ENCODE measurements at regions not wholly inside any gene's neighbourhood (a gene's known extent, or its start where the extent isn't known, plus 50 kb on each side); places are given as distances from the start of the nearest gene placed in this dataset.

DNA sequence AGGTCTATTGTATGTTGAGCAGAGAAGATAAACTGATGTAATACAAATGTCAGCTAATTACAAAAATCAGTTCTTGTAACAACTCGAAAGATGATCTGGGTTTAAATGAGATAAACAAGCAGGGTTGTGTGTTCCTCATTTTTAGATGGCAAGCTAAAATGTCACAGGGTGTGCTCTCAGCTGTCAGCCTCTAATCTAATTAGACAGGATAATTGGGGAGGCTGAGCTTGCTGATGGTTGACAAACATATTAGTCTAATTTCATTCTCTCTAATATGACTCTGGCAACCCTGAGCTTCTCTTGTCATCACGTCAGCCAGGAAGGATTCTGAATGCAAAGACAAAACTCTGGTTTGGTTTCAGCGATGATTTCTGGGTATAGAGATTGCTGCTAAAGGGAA is 335.3 kb upstream of the KAZN start:
- DNase-seq (ENCODE audit: low read depth in 1 of 2, low spot score in 1 of 2) = no peak
- Histone ChIP-seq H3K27me3 (ENCODE audit: insufficient read depth, poor library complexity, severe bottlenecking) (no peaks in the 10 kb centered on the region), H3K4me3 (replicated peaks; ENCODE audit: insufficient read depth, low read length) (no peak overlapping the region), H3K27ac (replicated peaks) (no peak overlapping the region)
- TF ChIP-seq, protein P1, sequence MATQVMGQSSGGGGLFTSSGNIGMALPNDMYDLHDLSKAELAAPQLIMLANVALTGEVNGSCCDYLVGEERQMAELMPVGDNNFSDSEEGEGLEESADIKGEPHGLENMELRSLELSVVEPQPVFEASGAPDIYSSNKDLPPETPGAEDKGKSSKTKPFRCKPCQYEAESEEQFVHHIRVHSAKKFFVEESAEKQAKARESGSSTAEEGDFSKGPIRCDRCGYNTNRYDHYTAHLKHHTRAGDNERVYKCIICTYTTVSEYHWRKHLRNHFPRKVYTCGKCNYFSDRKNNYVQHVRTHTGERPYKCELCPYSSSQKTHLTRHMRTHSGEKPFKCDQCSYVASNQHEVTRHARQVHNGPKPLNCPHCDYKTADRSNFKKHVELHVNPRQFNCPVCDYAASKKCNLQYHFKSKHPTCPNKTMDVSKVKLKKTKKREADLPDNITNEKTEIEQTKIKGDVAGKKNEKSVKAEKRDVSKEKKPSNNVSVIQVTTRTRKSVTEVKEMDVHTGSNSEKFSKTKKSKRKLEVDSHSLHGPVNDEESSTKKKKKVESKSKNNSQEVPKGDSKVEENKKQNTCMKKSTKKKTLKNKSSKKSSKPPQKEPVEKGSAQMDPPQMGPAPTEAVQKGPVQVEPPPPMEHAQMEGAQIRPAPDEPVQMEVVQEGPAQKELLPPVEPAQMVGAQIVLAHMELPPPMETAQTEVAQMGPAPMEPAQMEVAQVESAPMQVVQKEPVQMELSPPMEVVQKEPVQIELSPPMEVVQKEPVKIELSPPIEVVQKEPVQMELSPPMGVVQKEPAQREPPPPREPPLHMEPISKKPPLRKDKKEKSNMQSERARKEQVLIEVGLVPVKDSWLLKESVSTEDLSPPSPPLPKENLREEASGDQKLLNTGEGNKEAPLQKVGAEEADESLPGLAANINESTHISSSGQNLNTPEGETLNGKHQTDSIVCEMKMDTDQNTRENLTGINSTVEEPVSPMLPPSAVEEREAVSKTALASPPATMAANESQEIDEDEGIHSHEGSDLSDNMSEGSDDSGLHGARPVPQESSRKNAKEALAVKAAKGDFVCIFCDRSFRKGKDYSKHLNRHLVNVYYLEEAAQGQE (IDR thresholded peaks at IDR 0.05; ENCODE audit: insufficient replicate concordance, low read depth) = no peak
- TF ChIP-seq SPI1 (IDR thresholded peaks at IDR 0.05; ENCODE audit: borderline replicate concordance, low read depth) (no peak), GABPA (IDR thresholded peaks at IDR 0.05; ENCODE audit: low read depth) (no peak), POLR2AphosphoS5 (IDR thresholded peaks at IDR 0.05; ENCODE audit: low read depth) (no peak)
- TF ChIP-seq, protein P2, sequence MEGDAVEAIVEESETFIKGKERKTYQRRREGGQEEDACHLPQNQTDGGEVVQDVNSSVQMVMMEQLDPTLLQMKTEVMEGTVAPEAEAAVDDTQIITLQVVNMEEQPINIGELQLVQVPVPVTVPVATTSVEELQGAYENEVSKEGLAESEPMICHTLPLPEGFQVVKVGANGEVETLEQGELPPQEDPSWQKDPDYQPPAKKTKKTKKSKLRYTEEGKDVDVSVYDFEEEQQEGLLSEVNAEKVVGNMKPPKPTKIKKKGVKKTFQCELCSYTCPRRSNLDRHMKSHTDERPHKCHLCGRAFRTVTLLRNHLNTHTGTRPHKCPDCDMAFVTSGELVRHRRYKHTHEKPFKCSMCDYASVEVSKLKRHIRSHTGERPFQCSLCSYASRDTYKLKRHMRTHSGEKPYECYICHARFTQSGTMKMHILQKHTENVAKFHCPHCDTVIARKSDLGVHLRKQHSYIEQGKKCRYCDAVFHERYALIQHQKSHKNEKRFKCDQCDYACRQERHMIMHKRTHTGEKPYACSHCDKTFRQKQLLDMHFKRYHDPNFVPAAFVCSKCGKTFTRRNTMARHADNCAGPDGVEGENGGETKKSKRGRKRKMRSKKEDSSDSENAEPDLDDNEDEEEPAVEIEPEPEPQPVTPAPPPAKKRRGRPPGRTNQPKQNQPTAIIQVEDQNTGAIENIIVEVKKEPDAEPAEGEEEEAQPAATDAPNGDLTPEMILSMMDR (IDR thresholded peaks at IDR 0.05; ENCODE audit: insufficient read depth, low read length) = no peak

DNA sequence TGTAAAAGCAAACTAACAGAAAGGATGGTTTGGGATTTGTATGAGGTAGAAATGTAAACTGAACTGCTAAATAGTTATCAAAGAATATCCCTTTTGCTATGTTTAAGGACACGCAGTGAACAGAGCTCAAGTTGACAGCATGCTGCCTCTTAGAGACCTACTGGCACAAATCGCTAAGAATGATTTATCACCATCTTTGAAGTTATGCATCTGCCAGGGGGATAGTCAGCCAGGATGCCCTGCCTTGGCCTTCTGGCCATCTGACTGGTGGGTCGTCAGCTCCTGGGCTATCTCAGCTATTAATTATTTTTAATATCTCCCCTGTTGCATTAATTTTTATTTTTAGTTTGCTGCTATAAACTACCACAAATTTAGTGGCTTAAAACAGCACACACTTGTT is 334.8 kb upstream of the KAZN start:
- TF ChIP-seq, protein P1 (IDR thresholded peaks at IDR 0.05; ENCODE audit: insufficient replicate concordance, low read depth) = no peak
- TF ChIP-seq, protein P2 (IDR thresholded peaks at IDR 0.05; ENCODE audit: insufficient read depth, low read length) = no peak
- TF ChIP-seq POLR2AphosphoS5 (IDR thresholded peaks at IDR 0.05; ENCODE audit: low read depth) (no peak), SPI1 (IDR thresholded peaks at IDR 0.05; ENCODE audit: borderline replicate concordance, low read depth) (no peak), GABPA (IDR thresholded peaks at IDR 0.05; ENCODE audit: low read depth) (no peak)
- H3K4me3 ChIP-seq (replicated peaks; ENCODE audit: insufficient read depth, low read length) = no peak overlapping the region
- DNase-seq (ENCODE audit: low read depth in 1 of 2, low spot score in 1 of 2) = no peak
- H3K27ac ChIP-seq (replicated peaks) = no peak overlapping the region
- H3K27me3 ChIP-seq (ENCODE audit: insufficient read depth, poor library complexity, severe bottlenecking) = no peaks in the 10 kb centered on the region

DNA sequence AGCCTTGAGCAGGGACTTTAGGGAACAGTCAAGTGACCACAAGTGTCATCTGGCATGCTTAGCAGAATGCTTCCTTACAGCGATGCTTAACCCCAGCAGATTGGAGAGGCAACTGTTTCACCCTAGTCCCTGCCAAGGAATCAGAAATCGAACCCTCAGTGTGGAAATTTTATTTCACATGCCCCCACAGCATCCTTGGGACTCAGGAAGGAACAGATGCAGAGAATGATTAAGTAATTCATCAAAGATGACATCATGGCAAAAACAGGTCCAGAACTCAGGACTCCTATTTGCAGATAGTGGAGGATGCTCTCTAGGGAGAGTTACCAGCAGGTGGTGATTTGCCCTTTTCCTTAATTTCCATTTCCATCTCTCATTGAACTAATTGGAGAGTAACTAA is 333.0 kb upstream of the KAZN start:
- Histone ChIP-seq H3K27ac (replicated peaks) (no peak overlapping the region), H3K4me3 (replicated peaks; ENCODE audit: insufficient read depth, low read length) (no peak overlapping the region), H3K27me3 (ENCODE audit: insufficient read depth, poor library complexity, severe bottlenecking) (no peaks in the 10 kb centered on the region)
- DNase-seq (ENCODE audit: low read depth in 1 of 2, low spot score in 1 of 2) = no peak
- TF ChIP-seq GABPA (IDR thresholded peaks at IDR 0.05; ENCODE audit: low read depth) = no peak
- no peak for TF ChIP-seq SPI1 (IDR thresholded peaks at IDR 0.05; ENCODE audit: borderline replicate concordance, low read depth)
- TF ChIP-seq POLR2AphosphoS5 (IDR thresholded peaks at IDR 0.05; ENCODE audit: low read depth) = no peak
- TF ChIP-seq, protein P2 (IDR thresholded peaks at IDR 0.05; ENCODE audit: insufficient read depth, low read length) = no peak
- TF ChIP-seq, protein P1 (IDR thresholded peaks at IDR 0.05; ENCODE audit: insufficient replicate concordance, low read depth) = no peak
